HCT116 (cell line): ENCODE measurements at regions not wholly inside any gene's neighbourhood (a gene's known extent, or its start where the extent isn't known, plus 50 kb on each side); places are given as distances from the start of the nearest gene placed in this dataset.

Source experiments
- JUND ChIP-seq: IDR thresholded peaks from 2 replicates; pipeline ENCODE4 v1.6.1; 2012
- POLR2AphosphoS5 ChIP-seq: IDR thresholded peaks from 2 replicates; pipeline ENCODE4 v1.6.1; 2011; ENCODE audit warnings: mild to moderate bottlenecking, low read depth, low read length, moderate library complexity
- TF ChIP-seq, protein P1 (sequence below), 3 experiments: fragments of 200-600 bp in 1 of 3; sonication (generic) in 1 of 3; IDR thresholded peaks in 2 of 3; conservative IDR thresholded peaks in 1 of 3; 2 replicates each; pipeline ENCODE4 v1.5.1; 2012 to 2017; ENCODE audit warnings: low read depth in 2 of 3, low read length in 2 of 3, antibody characterized with exemption in 1 of 3, borderline replicate concordance in 1 of 3, control low read depth in 1 of 3, mild to moderate bottlenecking in 1 of 3, mixed read lengths in 1 of 3, mixed run types in 1 of 3, moderate library complexity in 1 of 3; ENCODE audit not compliant: insufficient read depth in 1 of 3

DNA sequence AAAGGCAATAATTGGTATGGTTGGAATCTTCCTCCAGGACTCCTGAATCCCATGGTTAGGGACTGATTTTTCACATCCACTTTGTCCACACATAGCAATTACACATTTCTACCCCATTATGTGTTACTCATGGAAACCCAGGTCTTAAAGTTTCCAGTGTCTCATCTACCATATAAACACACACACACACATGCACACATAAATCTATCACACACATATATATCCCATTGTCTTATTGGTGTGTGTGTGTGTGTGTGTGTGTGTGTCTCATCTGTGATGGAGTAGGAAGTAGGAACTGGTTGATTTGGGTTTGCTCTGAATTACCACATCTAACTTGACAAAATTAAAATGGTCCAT is 525.4 kb downstream of the FUT8 start:
- no peak for TF ChIP-seq POLR2AphosphoS5
- TF ChIP-seq, protein P1, sequence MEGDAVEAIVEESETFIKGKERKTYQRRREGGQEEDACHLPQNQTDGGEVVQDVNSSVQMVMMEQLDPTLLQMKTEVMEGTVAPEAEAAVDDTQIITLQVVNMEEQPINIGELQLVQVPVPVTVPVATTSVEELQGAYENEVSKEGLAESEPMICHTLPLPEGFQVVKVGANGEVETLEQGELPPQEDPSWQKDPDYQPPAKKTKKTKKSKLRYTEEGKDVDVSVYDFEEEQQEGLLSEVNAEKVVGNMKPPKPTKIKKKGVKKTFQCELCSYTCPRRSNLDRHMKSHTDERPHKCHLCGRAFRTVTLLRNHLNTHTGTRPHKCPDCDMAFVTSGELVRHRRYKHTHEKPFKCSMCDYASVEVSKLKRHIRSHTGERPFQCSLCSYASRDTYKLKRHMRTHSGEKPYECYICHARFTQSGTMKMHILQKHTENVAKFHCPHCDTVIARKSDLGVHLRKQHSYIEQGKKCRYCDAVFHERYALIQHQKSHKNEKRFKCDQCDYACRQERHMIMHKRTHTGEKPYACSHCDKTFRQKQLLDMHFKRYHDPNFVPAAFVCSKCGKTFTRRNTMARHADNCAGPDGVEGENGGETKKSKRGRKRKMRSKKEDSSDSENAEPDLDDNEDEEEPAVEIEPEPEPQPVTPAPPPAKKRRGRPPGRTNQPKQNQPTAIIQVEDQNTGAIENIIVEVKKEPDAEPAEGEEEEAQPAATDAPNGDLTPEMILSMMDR (IDR thresholded peaks at IDR 0.05 in 2 of 3, conservative IDR thresholded peaks at IDR 0.05 in 1 of 3; ENCODE audit: borderline replicate concordance in 1 of 3, insufficient read depth in 1 of 3, low read depth in 2 of 3, low read length in 2 of 3), result no peak
- no peak for TF ChIP-seq JUND
